Tibial nerve (tissue), 3 donors: ENCODE measurements at regions not wholly inside any gene's neighbourhood (a gene's known extent, or its start where the extent isn't known, plus 50 kb on each side); places are given as distances from the start of the nearest gene placed in this dataset.

ENCODE experiments used
- CTCF ChIP-seq, 5 experiments: fragments of 200-600 bp in 3 of 5; fragments of 450-650 bp in 2 of 5; sonication (generic) in 3 of 5; IDR thresholded peaks; one replicate each; pipeline ENCODE4 v1.5.1; 2016 to 2019; ENCODE audit warnings: antibody characterized with exemption in 5 of 5, mild to moderate bottlenecking in 3 of 5, moderate library complexity in 2 of 5
- POLR2A ChIP-seq, 2 donors: fragments of 450-650 bp; IDR thresholded peaks; one replicate each; pipeline ENCODE4 v1.6.1; 2017; ENCODE audit warnings: antibody characterized with exemption in 2 of 2, mild to moderate bottlenecking in 2 of 2, moderate library complexity in 2 of 2

DNA sequence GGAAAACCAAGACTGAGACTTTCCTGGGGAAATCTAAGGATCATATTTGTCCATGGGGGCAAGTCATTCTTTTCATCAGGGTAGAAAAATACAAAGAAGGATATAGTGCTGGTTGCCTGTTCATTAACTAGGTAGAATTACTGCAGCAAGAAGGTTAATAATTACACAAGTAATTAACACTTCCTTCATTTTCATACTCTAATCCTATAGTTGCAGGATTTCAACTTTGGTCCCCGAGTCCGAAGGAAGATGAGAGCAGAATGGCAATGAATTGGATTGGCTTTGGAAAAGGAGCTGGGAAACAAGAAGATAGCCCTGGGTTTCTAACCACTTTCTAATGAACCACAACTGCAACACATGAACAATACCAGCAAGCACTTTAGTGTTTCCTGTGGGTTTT lies 199.2 kb upstream of the ESRRG start:
- no peak for TF ChIP-seq CTCF (IDR thresholded peaks at IDR 0.05)
- TF ChIP-seq POLR2A (IDR thresholded peaks at IDR 0.05) = no peak
